ENCODE measurements at regions not wholly inside any gene's neighbourhood (a gene's known extent, or its start where the extent isn't known, plus 50 kb on each side); places are given as distances from the start of the nearest gene placed in this dataset.

DNA sequence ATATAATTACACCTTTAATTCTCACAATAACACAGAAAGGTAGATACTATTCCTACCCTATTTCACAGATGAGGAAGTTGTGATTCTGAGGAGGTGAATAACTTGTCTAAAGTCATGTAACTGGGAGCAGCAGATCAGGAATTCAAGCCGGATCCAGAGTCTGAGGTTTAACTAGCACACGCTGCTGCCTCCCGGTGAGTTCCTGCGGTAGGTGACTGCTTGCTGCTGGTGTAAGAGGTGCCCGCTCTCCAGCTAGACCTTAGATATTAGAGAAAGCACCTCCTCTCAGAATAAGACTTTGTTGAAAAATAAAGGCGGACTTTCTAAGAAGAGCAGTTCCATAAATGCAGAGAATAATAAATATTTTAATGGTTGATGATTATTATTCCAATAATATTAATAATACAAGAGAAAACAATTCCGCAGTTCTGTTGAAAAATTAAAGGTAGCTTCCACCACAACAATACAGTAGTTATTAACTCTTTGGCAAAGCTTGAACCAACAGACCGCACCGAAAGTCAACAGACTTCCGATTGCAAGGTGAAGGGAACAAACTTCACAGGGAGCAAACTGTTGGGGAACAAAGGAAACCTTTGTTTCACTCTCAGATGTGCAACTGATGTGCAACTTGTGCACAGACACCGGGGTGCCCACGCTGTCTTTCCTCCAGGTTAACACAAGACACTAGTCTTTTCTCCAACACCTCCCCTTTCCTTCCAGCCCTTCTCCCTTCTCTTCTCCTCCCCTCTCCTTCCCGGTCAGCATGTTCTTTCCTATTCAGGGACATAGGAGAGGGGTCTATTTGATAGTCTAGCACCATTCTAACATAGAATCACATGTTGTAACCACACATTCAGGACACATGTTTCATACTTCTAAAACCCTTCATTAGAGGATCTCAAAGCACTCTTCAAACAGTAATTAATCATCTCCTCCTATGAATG, 73.2 kb upstream of the EGLN3 start:
- Histone ChIP-seq H3K27me3 (ENCODE audit: insufficient read depth, low read depth, low read length) (no peaks in the 10 kb centered on the region), H3K27ac (ENCODE audit: low read length) (no peak overlapping the region), H3K36me3 (ENCODE audit: insufficient read depth, low read length) (no peaks in the 10 kb centered on the region), H3K9me2 (ENCODE audit: insufficient read depth, low read length) (no peaks in the 10 kb centered on the region), H3K9me3 (ENCODE audit: low read length) (no peaks in the 10 kb centered on the region), H3K9ac (ENCODE audit: low read length) (no peak overlapping the region), H2AFZ (ENCODE audit: low read depth, low read length) (no peak overlapping the region), H3K4me2 (ENCODE audit: low read length) (no peak overlapping the region), H3F3A (ENCODE audit: insufficient read depth, low read length, poor library complexity, severe bottlenecking) (no peaks in the 10 kb centered on the region), H3K79me2 (replicated peaks; ENCODE audit: insufficient read depth, low read length) (no peaks in the 10 kb centered on the region), H4K20me1 (ENCODE audit: insufficient read depth) (no peaks in the 10 kb centered on the region), H3K4me3 (ENCODE audit: low read length) (no peak overlapping the region)
- no peak for TF ChIP-seq TAF1 (IDR thresholded peaks at IDR 0.05; ENCODE audit: low read depth)
- no peak for TF ChIP-seq MXI1 (conservative IDR thresholded peaks at IDR 0.05; ENCODE audit: poor library complexity, severe bottlenecking)
- no peak for TF ChIP-seq EZH2 (IDR thresholded peaks at IDR 0.05; ENCODE audit: borderline replicate concordance, insufficient read depth, low read length, poor library complexity, severe bottlenecking)
- no peak for TF ChIP-seq SMC3 (conservative IDR thresholded peaks at IDR 0.05; ENCODE audit: poor library complexity)
- no peak for TF ChIP-seq EP300 (conservative IDR thresholded peaks at IDR 0.05; ENCODE audit: poor library complexity, severe bottlenecking)
- TF ChIP-seq, protein P1, sequence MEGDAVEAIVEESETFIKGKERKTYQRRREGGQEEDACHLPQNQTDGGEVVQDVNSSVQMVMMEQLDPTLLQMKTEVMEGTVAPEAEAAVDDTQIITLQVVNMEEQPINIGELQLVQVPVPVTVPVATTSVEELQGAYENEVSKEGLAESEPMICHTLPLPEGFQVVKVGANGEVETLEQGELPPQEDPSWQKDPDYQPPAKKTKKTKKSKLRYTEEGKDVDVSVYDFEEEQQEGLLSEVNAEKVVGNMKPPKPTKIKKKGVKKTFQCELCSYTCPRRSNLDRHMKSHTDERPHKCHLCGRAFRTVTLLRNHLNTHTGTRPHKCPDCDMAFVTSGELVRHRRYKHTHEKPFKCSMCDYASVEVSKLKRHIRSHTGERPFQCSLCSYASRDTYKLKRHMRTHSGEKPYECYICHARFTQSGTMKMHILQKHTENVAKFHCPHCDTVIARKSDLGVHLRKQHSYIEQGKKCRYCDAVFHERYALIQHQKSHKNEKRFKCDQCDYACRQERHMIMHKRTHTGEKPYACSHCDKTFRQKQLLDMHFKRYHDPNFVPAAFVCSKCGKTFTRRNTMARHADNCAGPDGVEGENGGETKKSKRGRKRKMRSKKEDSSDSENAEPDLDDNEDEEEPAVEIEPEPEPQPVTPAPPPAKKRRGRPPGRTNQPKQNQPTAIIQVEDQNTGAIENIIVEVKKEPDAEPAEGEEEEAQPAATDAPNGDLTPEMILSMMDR (IDR thresholded peaks at IDR 0.05; ENCODE audit: poor library complexity, severe bottlenecking) = no peak
- TF ChIP-seq REST (IDR thresholded peaks at IDR 0.05; ENCODE audit: borderline replicate concordance) = no peak
- TF ChIP-seq RAD21 (conservative IDR thresholded peaks at IDR 0.05) = no peak

DNA sequence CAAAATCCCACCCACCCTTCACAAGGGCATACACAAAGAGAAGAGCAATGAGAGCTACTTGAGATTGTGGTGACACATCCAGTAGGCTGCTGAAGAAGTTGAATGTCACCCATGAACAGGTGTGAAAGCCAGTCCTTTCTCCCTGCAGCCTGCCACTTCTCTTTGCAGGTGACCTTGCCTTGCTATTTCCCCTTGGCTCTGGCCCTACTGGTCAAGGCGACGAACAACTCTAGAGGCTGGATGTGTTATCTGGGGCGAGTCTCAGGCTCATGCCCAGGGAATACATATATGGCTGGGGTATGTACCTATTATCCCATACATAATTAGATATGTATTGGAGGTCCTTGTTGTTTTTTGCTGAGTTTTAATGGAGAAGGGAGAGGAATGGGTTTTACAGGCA, 70.2 kb upstream of the EGLN3 start:
- Histone ChIP-seq H4K20me1 (ENCODE audit: insufficient read depth) (no peaks in the 10 kb centered on the region), H3K79me2 (replicated peaks; ENCODE audit: insufficient read depth, low read length) (no peaks in the 10 kb centered on the region), H3K9me2 (ENCODE audit: insufficient read depth, low read length) (no peaks in the 10 kb centered on the region), H3K9me3 (ENCODE audit: low read length) (no peaks in the 10 kb centered on the region), H3K36me3 (ENCODE audit: insufficient read depth, low read length) (no peaks in the 10 kb centered on the region), H3K4me3 (ENCODE audit: low read length) (no peak overlapping the region), H2AFZ (ENCODE audit: low read depth, low read length) (no peak overlapping the region), H3F3A (ENCODE audit: insufficient read depth, low read length, poor library complexity, severe bottlenecking) (no peaks in the 10 kb centered on the region), H3K27ac (ENCODE audit: low read length) (no peak overlapping the region), H3K9ac (ENCODE audit: low read length) (no peak overlapping the region), H3K4me2 (ENCODE audit: low read length) (no peak overlapping the region), H3K27me3 (ENCODE audit: insufficient read depth, low read depth, low read length) (no peaks in the 10 kb centered on the region)
- TF ChIP-seq EZH2 (IDR thresholded peaks at IDR 0.05; ENCODE audit: borderline replicate concordance, insufficient read depth, low read length, poor library complexity, severe bottlenecking) (no peak), EP300 (conservative IDR thresholded peaks at IDR 0.05; ENCODE audit: poor library complexity, severe bottlenecking) (no peak), MXI1 (conservative IDR thresholded peaks at IDR 0.05; ENCODE audit: poor library complexity, severe bottlenecking) (no peak), SMC3 (conservative IDR thresholded peaks at IDR 0.05; ENCODE audit: poor library complexity) (no peak), TAF1 (IDR thresholded peaks at IDR 0.05; ENCODE audit: low read depth) (no peak), POLR2AphosphoS5 (IDR thresholded peaks at IDR 0.05) (no peak), REST (IDR thresholded peaks at IDR 0.05; ENCODE audit: borderline replicate concordance) (no peak), RAD21 (conservative IDR thresholded peaks at IDR 0.05) (no peak)
- TF ChIP-seq, protein P1 (IDR thresholded peaks at IDR 0.05; ENCODE audit: poor library complexity, severe bottlenecking) = no peak
